Bronchial epithelial cell (primary cell): ENCODE measurements at regions not wholly inside any gene's neighbourhood (a gene's known extent, or its start where the extent isn't known, plus 50 kb on each side); places are given as distances from the start of the nearest gene placed in this dataset.

Experiments
- DNase-seq: peaks from one replicate; pipeline ENCODE4 v3.0.0-alpha.2; 2010; ENCODE audit warnings: low read depth
- FAIRE-seq: peaks from 2 replicates; lab custom pipeline; 2011; peaks lifted over from hg19 to GRCh38; lab: Jason Lieb, UNC
- H3K27me3 ChIP-seq: 2 replicates; pipeline ENCODE4 v1.5.1; 2011; ENCODE audit warnings: low read length; ENCODE audit not compliant: control insufficient read depth, insufficient read depth
- H3K36me3 ChIP-seq: 2 replicates; pipeline ENCODE4 v1.5.1; 2011; ENCODE audit warnings: low read length; ENCODE audit not compliant: control insufficient read depth, insufficient read depth
- H3K4me3 ChIP-seq: 2 replicates; pipeline ENCODE4 v1.5.1; 2011; ENCODE audit warnings: mild to moderate bottlenecking, low read depth, low read length, control low read depth
- TF ChIP-seq, protein P1 (sequence below): IDR thresholded peaks from 2 replicates; pipeline ENCODE4 v1.5.1; 2011; ENCODE audit warnings: mild to moderate bottlenecking, moderate library complexity, low read length, control low read depth, inconsistent platforms; ENCODE audit not compliant: insufficient read depth, severe bottlenecking

DNA sequence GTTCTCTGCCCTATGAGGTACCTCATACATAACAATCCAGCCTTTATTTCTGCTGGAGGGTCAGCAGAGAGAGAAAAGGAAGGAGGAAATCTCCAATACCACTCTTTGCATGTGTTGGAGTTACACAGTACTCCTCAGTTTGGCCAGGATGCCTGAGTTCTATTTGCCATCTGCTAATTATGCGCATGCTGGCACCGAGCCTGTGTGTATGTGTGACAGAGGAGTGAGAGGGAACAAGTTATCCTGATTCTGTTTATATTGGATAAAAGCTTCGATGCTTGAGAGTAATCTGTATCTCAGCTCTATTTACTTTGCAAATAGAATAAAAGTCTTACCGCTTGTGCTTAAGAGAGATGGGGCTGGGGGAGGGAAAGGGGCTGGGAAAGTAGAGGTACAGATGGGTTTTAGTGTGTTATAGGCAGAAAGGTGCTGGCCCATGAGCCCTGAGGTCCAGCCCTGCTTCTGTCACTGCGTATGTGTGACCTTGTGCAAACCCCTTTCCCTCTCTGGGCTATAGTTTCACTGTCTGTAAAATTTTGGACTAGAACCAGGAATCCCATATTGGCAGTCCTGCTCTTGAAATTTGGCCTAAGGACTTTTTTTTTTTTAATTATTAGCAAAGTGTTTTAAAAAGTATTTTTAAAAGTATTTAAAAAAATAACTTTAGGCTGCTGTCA, 54.5 kb upstream of the PLXNA2 start:
- FAIRE-seq (no peak), DNase-seq (no peak)
- peaks cover 16% of the 10 kb centered on the region for H3K27me3 ChIP-seq
- H3K4me3 ChIP-seq = no peak overlapping the region
- H3K36me3 ChIP-seq = no peaks in the 10 kb centered on the region
- TF ChIP-seq, protein P1, sequence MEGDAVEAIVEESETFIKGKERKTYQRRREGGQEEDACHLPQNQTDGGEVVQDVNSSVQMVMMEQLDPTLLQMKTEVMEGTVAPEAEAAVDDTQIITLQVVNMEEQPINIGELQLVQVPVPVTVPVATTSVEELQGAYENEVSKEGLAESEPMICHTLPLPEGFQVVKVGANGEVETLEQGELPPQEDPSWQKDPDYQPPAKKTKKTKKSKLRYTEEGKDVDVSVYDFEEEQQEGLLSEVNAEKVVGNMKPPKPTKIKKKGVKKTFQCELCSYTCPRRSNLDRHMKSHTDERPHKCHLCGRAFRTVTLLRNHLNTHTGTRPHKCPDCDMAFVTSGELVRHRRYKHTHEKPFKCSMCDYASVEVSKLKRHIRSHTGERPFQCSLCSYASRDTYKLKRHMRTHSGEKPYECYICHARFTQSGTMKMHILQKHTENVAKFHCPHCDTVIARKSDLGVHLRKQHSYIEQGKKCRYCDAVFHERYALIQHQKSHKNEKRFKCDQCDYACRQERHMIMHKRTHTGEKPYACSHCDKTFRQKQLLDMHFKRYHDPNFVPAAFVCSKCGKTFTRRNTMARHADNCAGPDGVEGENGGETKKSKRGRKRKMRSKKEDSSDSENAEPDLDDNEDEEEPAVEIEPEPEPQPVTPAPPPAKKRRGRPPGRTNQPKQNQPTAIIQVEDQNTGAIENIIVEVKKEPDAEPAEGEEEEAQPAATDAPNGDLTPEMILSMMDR = no peak

GRCh38 chr1:208300084-208300770, 56.0 kb upstream of the PLXNA2 start:
- Histone ChIP-seq H3K4me3 (no peak overlapping the region), H3K36me3 (no peaks in the 10 kb centered on the region), H3K27me3 (peaks cover 13% of the 10 kb centered on the region)
- no peak for DNase-seq
- TF ChIP-seq, protein P1 = no peak
- no peak for FAIRE-seq

- TF ChIP-seq, protein P1 = no peak
- Histone ChIP-seq H3K4me3 (no peak overlapping the region), H3K27me3 (peaks cover 7% of the 10 kb centered on the region), H3K36me3 (no peaks in the 10 kb centered on the region)
- no peak for FAIRE-seq
- no peak for DNase-seq
Measured at GRCh38 chr1:208302699-208303238, 58.6 kb upstream of the PLXNA2 start.

GRCh38 chr1:208303743-208304712, 59.8 kb upstream of the PLXNA2 start:
- Histone ChIP-seq H3K36me3 (no peaks in the 10 kb centered on the region), H3K4me3 (no peak overlapping the region), H3K27me3 (peaks cover 5% of the 10 kb centered on the region)
- FAIRE-seq = no peak
- DNase-seq = no peak
- TF ChIP-seq, protein P1 = no peak

DNA sequence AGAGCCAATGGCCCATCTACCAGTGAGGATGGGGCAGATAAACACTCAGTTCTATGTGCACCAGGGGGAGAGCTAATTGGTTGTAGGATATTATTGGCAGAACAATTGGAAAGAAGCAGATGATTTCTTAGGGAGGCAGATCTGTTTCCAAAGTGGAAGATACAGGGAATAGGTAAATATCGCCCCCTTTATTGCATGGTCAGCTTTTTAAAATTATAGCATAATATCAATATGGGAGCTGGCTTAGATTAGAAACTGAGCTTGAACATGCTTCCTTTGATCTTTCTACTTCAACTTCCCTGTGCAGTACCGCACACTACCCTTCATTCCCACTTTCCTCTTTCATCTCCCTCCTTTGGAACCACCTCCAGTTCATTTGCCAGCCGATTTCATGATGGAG, 64.0 kb upstream of the PLXNA2 start:
- Histone ChIP-seq H3K4me3 (no peak overlapping the region), H3K27me3 (peaks cover 2% of the 10 kb centered on the region), H3K36me3 (no peaks in the 10 kb centered on the region)
- DNase-seq = no peak
- FAIRE-seq = no peak
- TF ChIP-seq, protein P1 = no peak
